ENCODE measurements at regions not wholly inside any gene's neighbourhood (a gene's known extent, or its start where the extent isn't known, plus 50 kb on each side); places are given as distances from the start of the nearest gene placed in this dataset.

- TF ChIP-seq CTCF (IDR thresholded peaks at IDR 0.05) (no peak), POLR2A (IDR thresholded peaks at IDR 0.05) (no peak)
Observed at GRCh38 chr10:47240173-47240572, 59.8 kb upstream of the GDF10 start.

Data from thyroid gland (tissue), 4 donors.